HG03039 (cell line): ENCODE measurements at regions not wholly inside any gene's neighbourhood (a gene's known extent, or its start where the extent isn't known, plus 50 kb on each side); places are given as distances from the start of the nearest gene placed in this dataset.
"Not testable (repeated sequence)": the region's sequence is repeated elsewhere in the genome, so short reads cannot be mapped to it uniquely, and the experiment has no call there.

Experiments used
- ATAC-seq: cut with Tn5 transposase; IDR thresholded peaks from one replicate; pipeline ENCODE4 v1.9.1; 2021; ENCODE audit warnings: mild to moderate bottlenecking, moderate library complexity; ENCODE audit not compliant: unreplicated experiment

DNA sequence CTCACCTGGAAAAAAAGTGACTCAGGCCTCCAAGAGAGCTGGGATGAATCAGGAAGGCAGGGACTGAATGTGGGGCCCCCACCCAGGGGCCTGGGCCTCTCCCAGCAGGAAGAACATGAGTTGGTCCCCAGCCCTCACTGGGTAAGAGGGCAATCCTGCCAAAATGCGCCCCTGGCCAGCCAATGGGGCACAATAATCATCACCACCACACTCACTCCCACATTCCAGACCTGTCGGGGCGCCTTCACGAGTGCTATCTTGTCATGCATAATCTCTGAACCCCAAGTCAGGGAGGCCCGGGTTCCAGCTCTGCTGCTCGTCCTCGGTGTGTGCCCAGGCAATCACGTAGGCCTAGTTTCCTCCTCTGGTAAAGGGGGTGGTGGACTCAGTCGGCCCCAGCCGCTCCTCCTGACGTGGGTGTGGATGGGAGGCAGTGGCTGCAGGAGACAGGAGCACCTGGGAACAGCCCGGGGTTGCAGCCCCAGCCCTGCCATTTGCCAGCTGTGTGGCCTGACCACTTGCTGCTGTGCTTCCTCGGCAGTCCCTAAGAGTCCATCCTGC lies 115.1 kb downstream of the CYP26B1 start:
- ATAC-seq: no peak

- no peak for ATAC-seq
These were observed 116.1 kb downstream of the CYP26B1 start for GRCh38 chr2:72031346-72032110.

DNA sequence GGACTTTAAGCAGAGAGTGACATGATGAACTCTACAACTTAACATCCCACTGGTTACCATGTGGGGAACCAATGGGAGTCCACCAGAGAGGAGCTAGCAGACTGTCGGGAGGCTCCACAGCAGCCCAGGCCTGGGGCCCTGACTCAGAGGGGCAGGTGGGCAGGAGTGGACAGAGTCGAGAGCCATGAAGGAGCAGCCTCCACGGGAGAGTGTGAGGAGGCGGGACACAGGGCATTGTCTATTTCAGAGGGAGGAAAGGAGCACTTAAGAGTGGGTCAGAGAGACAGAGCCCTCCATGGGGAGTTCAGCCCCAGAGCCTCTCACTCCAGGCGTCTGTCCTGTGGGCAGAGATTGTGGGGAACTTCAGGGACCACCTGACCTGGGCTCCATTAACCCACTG lies 118.7 kb downstream of the CYP26B1 start:
- no peak for ATAC-seq

DNA sequence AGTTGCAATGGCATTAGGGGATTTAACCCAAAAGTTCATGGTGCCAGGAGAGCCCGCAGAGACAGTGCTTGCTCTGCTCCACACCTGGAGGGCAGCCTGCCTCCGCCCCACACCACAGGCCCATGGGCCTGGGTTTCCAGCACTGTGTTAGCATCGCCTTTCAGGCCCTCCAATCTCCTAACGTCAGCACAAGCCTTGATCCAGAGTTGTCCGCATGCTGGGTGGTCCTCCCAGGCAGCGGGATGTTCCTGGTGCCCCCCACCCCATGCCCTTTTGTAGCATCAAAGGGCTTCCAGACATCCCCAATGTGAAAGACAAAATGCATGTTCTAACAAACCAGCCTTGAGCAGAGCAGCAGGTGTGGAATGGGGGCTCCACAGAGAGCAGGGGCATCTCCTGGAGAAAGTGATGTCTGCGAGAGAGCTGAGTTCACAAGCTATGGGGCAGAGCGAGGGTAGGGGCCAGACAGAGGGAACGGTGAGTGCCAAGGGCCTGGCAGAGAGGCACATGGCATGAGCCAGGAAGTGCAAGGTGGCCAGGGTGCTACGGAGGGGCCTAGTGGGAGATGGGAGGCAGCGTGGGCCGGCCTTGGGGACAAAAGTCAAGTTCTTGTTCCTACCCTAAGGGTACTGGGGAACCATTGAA lies 119.2 kb downstream of the CYP26B1 start:
- no peak for ATAC-seq

DNA sequence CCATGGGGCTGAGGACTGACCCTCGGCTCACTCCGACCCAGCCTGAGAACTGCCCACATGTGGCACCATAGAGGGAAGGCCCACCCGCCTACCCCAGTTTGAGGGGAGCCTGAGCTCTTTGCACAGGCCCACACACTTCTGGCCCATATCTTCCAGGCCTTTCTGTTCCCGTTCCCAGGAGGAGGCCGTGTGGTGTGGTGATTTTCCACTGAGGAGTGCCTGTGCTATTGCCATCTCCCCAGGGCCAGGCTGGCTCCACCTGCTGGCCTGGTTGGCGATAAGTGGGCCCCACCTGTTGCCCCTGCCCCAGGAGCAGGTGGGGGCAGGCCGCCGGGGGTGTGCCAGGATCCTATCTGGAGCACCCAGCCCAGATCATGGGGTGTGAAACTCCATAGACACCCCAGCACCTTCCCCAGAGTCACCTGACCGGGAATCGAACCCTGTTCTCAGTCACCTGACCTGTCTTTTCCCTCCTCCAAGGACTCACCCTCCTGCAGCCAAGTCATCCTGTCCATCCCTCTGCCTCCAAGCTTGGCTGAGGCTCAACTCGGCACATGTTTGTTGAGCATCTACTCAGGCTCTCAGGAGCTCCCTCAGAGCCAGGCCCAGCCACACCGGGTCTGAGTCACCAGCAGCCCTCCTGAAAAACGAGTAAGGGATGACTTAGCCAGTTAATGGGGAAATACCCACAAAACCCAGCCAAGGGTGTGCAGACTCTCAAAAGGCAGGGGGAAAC lies 120.1 kb downstream of the CYP26B1 start:
- ATAC-seq: no peak

GRCh38 chr2:72026819-72027425 lies 120.7 kb downstream of the CYP26B1 start:
- no peak for ATAC-seq

- ATAC-seq: no peak
These were observed 123.0 kb downstream of the CYP26B1 start for GRCh38 chr2:72024451-72025175.

- no peak for ATAC-seq
These were observed 123.8 kb downstream of the CYP26B1 start for GRCh38 chr2:72023678-72024390.

DNA sequence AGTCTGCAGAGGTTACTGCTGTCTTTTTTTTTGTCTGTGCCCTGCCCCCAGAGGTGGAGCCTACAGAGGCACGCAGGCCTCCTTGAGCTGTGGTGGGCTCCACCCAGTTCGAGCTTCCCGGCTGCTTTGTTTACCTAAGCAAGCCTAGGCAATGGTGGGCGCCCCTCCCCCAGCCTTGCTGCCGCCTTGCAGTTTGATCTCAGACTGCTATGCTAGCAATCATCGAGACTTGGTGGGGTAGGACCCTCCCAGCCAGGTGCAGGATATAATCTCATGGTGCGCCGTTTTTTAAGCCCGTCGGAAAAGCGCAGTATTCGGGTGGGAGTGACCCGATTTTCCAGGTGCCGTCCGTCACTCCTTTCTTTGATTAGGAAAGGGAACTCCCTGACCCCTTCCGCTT lies 126.3 kb downstream of the CYP26B1 start:
- ATAC-seq: not testable (repeated sequence)

GRCh38 chr2:72015266-72015665 lies 132.4 kb downstream of the CYP26B1 start:
- no peak for ATAC-seq

GRCh38 chr2:72014831-72015230 lies 132.8 kb downstream of the CYP26B1 start:
- ATAC-seq: no peak

GRCh38 chr2:72013726-72014125 lies 133.9 kb downstream of the CYP26B1 start:
- no peak for ATAC-seq

GRCh38 chr2:72012886-72013574 lies 134.6 kb downstream of the CYP26B1 start:
- no peak for ATAC-seq

DNA sequence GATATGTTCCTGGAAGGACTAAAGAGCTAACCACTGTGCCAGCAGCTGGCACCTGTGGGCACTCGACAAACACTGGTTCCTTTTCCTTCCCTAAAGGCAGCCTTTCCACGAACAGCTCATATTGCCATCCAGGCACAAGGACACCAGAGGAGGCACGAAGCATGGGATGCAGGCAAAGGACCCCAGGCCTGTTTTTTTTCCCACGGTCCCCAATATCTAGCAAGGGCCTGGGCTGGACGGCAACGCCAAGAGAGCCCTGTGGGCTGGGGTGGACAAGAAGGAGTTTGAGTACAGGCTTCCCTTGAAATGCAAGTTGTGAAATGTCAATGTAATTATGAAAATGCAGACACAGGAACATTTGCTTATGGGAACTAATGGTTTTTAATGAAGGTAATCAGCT lies 135.9 kb downstream of the CYP26B1 start:
- ATAC-seq: no peak

GRCh38 chr2:72011370-72011689 lies 136.3 kb downstream of the CYP26B1 start:
- no peak for ATAC-seq

- no peak for ATAC-seq
These were observed 136.9 kb downstream of the CYP26B1 start for GRCh38 chr2:72010647-72011369.

GRCh38 chr2:72008608-72009007 lies 139.1 kb downstream of the CYP26B1 start:
- no peak for ATAC-seq

DNA sequence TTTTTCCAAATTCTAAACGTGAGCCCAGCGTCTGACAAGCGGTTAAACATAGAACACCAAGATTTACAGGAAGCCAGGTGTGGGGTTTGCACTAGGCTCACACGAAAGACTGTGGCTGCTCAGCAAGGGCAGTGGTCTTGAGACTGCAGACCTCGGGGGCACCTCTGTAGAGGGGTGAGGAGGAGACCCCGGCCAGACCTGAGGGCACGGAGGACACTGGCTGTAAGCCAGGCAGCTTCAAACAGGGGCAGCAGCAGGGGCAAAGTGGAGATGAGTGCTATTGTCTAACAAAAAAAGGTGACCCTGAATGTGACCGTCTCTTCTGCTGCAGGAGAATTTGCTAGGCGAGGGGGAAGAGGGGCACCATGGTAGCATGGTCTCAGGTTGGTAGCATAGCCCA lies 140.3 kb downstream of the CYP26B1 start:
- no peak for ATAC-seq
